Heart left ventricle (tissue), 16 donors: ENCODE measurements at regions not wholly inside any gene's neighbourhood (a gene's known extent, or its start where the extent isn't known, plus 50 kb on each side); places are given as distances from the start of the nearest gene placed in this dataset.

Experiments used
- ATAC-seq, 4 donors: fragments of 200-7000 bp; cut with Tn5 transposase; one replicate each; pipeline ENCODE4 v1.9.1; 2020 to 2022; ENCODE audit warnings: moderate library complexity in 4 of 4, mild to moderate bottlenecking in 3 of 4, moderate number of reproducible peaks in 1 of 4
- DNase-seq, 5 donors: peaks; one replicate each; pipeline ENCODE4 v3.0.0-alpha.2; 2020
- H3K27ac ChIP-seq, 12 donors: fragments of 200-600 bp; sonication (generic) in 4 of 12; one replicate each; pipeline versions ENCODE4 v1.5.0 to v1.8.0; 2016 to 2022; ENCODE audit warnings: mild to moderate bottlenecking in 2 of 12
- H3K27me3 ChIP-seq, 9 donors: fragments of 200-600 bp; sonication (generic) in 2 of 9; one replicate each; pipeline versions ENCODE4 v1.5.1 to v1.8.0; 2016 to 2022; ENCODE audit warnings: mild to moderate bottlenecking in 3 of 9
- H3K36me3 ChIP-seq, 9 donors: fragments of 200-600 bp; sonication (generic) in 2 of 9; one replicate each; pipeline versions ENCODE4 v1.5.0 to v1.8.0; 2018 to 2022; ENCODE audit warnings: mild to moderate bottlenecking in 2 of 9
- H3K4me1 ChIP-seq, 12 donors: fragments of 200-600 bp; sonication (generic) in 4 of 12; one replicate each; pipeline versions ENCODE4 v1.5.0 to v1.8.0; 2016 to 2022; ENCODE audit warnings: mild to moderate bottlenecking in 3 of 12
- H3K4me3 ChIP-seq, 12 donors: fragments of 200-600 bp; sonication (generic) in 4 of 12; one replicate each; pipeline versions ENCODE4 v1.5.0 to v1.8.0; 2017 to 2022; ENCODE audit warnings: mild to moderate bottlenecking in 9 of 12, moderate library complexity in 4 of 12
- H3K9me3 ChIP-seq, 12 donors: fragments of 200-600 bp; sonication (generic) in 4 of 12; one replicate each; pipeline versions ENCODE4 v1.5.0 to v1.8.0; 2016 to 2022; ENCODE audit warnings: mild to moderate bottlenecking in 1 of 12
- POLR2A ChIP-seq, 2 donors: fragments of 450-650 bp; IDR thresholded peaks; one replicate each; pipeline ENCODE4 v1.6.1; 2017; ENCODE audit warnings: antibody characterized with exemption in 2 of 2, mild to moderate bottlenecking in 2 of 2, moderate library complexity in 2 of 2
- WGBS, 4 donors: extraction: QIAGEN DNeasy Blood & Tissue Kit in 2 of 4; methylation state at CpG; one replicate each; pipeline versions ENCODE4 v1.1.5 to v1.1.7; 2013 to 2018; 5-methylcytosine and 5-hydroxymethylcytosine counted together
- intact Hi-C, 10 donors: fragments of 100-400 bp; cut with DNase I; formaldehyde crosslinking; loops; one replicate each; pipeline versions ENCODE4 v1.11.1 to v1.14.2; 2022
- TF ChIP-seq, protein P1 (sequence below), 12 donors: fragments of 200-600 bp; sonication (generic) in 4 of 12; IDR thresholded peaks; one replicate each; pipeline versions ENCODE4 v1.5.0 to v1.8.0; 2018 to 2022; ENCODE audit warnings: antibody characterized with exemption in 12 of 12, mild to moderate bottlenecking in 5 of 12
- donor health status: ischemic (EF 13 %, LVEDD 7.1; RV severe dilation, severe dysfunction).
- donor health status: healthy with polysubstance abuse.
- donor health status: DM: no; HTN: yes; CAD: no.
- donor health status: DM: no; HTN: no; CAD: no.
- donor health status: ischemic (EF 25% LVEDD 6.9; RV normal size, moderate dysfunction).
- donor health status: ischemic (EF 25% LVEDD 5.7; RV mildly dilated, moderate dysfunction).
- donor health status: healthy.
- donor health status: DM: yes; HTN: yes; CAD: no.
- donor health status: ischemic (EF 35%, LVEDD 5.7; RV mildly dilated, moderate dysfunction).
- donor health status: nonischemic (EF 11% LVEDD 7.7; RV severe dilation, severe dysfunction).
- donor health status: DM: yes; HTN: yes; CAD: no.
- donor health status: PGD.
- donor health status: ischemic (EF 29% LVEDD 5.4; RV normal size, mild dysfunction).
- donor health status: nonischemic (EF 23%, LVEDD 6.1; RV moderate dilation, normal function).

DNA sequence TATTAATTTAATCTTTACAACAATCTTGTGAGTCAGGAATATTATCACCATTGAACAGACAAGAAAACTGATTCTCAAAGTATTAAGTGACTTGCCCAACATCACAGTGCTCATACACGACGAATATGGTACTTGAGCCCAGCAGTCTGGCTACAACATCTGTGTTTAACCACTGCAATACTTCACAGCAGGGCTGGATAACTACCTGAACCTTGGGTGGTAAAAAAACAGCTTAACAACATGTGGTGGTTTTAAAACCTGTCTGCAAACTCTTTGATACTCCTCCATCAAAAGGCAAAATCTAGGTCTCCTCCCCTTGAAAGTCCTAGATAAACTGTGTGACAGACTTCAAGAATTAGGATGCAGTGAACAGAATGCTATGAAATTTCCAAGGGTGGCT, 424.6 kb upstream of the CADM1 start:
- DNase-seq (no peak), ATAC-seq (no peak)
- 79 to 89% (median 85%) methylated on average over 2 of the region's 2 CpGs for WGBS, 4 donors
- Histone ChIP-seq H3K27ac (no peak overlapping the region), H3K4me1 (peaks cover 0 to 28% (median 16%) of the 10 kb centered on the region in 12 donors), H3K4me3 (no peak overlapping the region), H3K36me3 (no peaks in the 10 kb centered on the region), H3K27me3 (no peaks in the 10 kb centered on the region), H3K9me3 (no peaks in the 10 kb centered on the region)
- intact Hi-C loops, result no loop called here
- no peak for TF ChIP-seq POLR2A (IDR thresholded peaks at IDR 0.05)
- TF ChIP-seq, protein P1, sequence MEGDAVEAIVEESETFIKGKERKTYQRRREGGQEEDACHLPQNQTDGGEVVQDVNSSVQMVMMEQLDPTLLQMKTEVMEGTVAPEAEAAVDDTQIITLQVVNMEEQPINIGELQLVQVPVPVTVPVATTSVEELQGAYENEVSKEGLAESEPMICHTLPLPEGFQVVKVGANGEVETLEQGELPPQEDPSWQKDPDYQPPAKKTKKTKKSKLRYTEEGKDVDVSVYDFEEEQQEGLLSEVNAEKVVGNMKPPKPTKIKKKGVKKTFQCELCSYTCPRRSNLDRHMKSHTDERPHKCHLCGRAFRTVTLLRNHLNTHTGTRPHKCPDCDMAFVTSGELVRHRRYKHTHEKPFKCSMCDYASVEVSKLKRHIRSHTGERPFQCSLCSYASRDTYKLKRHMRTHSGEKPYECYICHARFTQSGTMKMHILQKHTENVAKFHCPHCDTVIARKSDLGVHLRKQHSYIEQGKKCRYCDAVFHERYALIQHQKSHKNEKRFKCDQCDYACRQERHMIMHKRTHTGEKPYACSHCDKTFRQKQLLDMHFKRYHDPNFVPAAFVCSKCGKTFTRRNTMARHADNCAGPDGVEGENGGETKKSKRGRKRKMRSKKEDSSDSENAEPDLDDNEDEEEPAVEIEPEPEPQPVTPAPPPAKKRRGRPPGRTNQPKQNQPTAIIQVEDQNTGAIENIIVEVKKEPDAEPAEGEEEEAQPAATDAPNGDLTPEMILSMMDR (IDR thresholded peaks at IDR 0.05), result no peak

DNA sequence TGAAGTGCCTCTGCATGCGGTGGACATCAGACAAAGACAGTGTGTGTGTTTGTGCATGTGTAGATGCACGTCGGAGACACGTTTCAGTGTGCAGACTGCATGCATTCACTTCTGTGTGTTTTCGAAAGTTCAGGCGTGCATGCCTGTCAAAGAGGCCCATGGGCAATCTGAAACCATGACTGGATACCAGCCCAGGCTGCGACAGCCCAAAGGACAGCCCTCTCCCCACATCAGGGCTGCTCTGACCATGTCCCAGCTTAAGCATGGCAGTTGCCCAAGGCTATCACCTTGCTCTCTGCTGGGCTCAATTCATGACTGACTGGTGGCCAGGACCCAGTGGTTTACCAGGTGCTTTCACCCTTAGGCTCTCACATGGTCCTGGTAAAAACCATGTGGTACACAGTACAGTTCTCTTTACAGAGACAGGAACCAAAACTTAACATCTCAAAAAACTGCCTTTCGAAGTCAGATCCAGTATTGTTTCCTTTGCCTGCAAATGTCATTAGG, 423.7 kb upstream of the CADM1 start:
- 90 to 95% (median 90%) methylated on average over 8 of the region's 8 CpGs for WGBS, 4 donors
- no peak overlapping the region for H3K27ac ChIP-seq
- no peaks in the 10 kb centered on the region for H3K9me3 ChIP-seq
- ATAC-seq (no peak), DNase-seq (no peak)
- H3K4me1 ChIP-seq, result peaks cover 0 to 28% (median 16%) of the 10 kb centered on the region in 12 donors
- no peak for TF ChIP-seq POLR2A (IDR thresholded peaks at IDR 0.05)
- TF ChIP-seq, protein P1 (IDR thresholded peaks at IDR 0.05), result no peak
- intact Hi-C loops, result no loop called here
- H3K27me3 ChIP-seq, result no peaks in the 10 kb centered on the region
- no peaks in the 10 kb centered on the region for H3K36me3 ChIP-seq
- H3K4me3 ChIP-seq, result no peak overlapping the region

DNA sequence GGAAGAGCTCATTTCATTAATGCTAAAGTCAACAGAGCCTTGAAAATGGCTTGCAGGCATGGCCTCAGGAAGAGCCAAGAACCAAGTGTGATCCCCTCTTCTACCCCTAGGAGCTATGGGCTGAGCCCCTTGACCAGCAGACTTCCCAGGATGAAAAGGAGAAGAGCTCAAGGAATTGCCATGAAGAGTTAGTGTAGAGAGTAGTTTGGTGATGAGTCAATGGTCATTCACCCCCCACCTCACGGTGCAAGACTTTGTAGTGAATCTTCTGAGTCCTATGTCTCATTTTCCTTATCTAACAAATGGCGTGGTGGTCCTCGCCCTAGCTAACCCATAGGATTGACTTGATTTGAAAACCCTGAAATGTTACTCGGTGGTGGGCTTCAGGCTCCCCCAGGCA, 422.4 kb upstream of the CADM1 start:
- WGBS, 4 donors, result 94 to 100% (median 96%) methylated on average over 4 of the region's 4 CpGs
- no peak for DNase-seq
- H3K27ac ChIP-seq, result no peak overlapping the region
- no peak overlapping the region for H3K4me3 ChIP-seq
- H3K9me3 ChIP-seq, result no peaks in the 10 kb centered on the region
- H3K36me3 ChIP-seq, result no peaks in the 10 kb centered on the region
- H3K27me3 ChIP-seq, result no peaks in the 10 kb centered on the region
- TF ChIP-seq, protein P1 (IDR thresholded peaks at IDR 0.05), result no peak
- TF ChIP-seq POLR2A (IDR thresholded peaks at IDR 0.05), result no peak
- peaks cover 0 to 26% (median 16%) of the 10 kb centered on the region in 12 donors for H3K4me1 ChIP-seq
- intact Hi-C loops, result no loop called here
- ATAC-seq, result no peak

DNA sequence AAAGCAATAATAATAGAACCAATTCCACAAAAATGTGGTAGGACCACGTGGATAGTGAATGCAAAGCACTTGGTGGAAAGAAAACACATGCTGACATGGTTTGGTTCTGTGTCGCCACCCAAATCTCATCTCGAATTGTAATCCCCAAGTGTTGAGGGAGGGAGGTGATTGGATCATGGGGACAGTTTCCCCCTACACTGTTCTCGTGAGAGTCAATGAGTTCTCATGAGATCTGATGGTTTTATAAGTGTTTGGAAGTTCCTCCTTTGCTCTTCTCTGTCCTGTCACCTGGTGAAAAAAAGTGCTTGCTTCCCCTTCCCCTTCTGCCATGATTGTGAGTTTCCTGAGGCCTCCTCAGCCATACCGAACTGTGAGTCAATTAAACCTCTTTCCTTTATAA, 421.9 kb upstream of the CADM1 start:
- no peak for ATAC-seq
- 81 to 88% (median 84%) methylated on average over 5 of the region's 5 CpGs for WGBS, 4 donors

More for the DNA sequence above, 421.9 kb upstream of the CADM1 start:
- Histone ChIP-seq H3K9me3 (no peaks in the 10 kb centered on the region), H3K27ac (no peak overlapping the region), H3K36me3 (no peaks in the 10 kb centered on the region), H3K4me3 (no peak overlapping the region), H3K4me1 (peaks cover 0 to 21% (median 13%) of the 10 kb centered on the region in 12 donors), H3K27me3 (peaks cover 0 to 4% (median 0%) of the 10 kb centered on the region in 9 donors)
- TF ChIP-seq, protein P1 (IDR thresholded peaks at IDR 0.05), result no peak
- DNase-seq, result no peak
- intact Hi-C loops, result no loop called here
